Loucy (cell line): ENCODE measurements at regions not wholly inside any gene's neighbourhood (a gene's known extent, or its start where the extent isn't known, plus 50 kb on each side); places are given as distances from the start of the nearest gene placed in this dataset.

ENCODE experiments used
- H2AFZ ChIP-seq: fragments of 200-600 bp; sonication (generic); 2 replicates; pipeline ENCODE4 v1.6.0; 2016; ENCODE audit warnings: antibody characterized with exemption, mild to moderate bottlenecking, low read length, moderate library complexity
- H3F3A ChIP-seq: fragments of 200-600 bp; 2 replicates; pipeline ENCODE4 v1.6.0; 2016; ENCODE audit warnings: antibody characterized with exemption, low read depth, mild to moderate bottlenecking
- H3K27me3 ChIP-seq: fragments of 200-600 bp; sonication (generic); 2 replicates; pipeline ENCODE4 v1.6.1; 2014; ENCODE audit warnings: low read length, mild to moderate bottlenecking; ENCODE audit not compliant: insufficient read depth, poor library complexity, severe bottlenecking
- H3K36me3 ChIP-seq: fragments of 200-600 bp; sonication (generic); 2 replicates; pipeline ENCODE4 v1.6.1; 2016; ENCODE audit warnings: low read length; ENCODE audit not compliant: insufficient read depth
- H3K4me1 ChIP-seq: fragments of 200-600 bp; sonication (generic); 2 replicates; pipeline ENCODE4 v1.5.1; 2014; ENCODE audit warnings: low read length, mild to moderate bottlenecking; ENCODE audit not compliant: insufficient read depth, poor library complexity, severe bottlenecking
- H3K4me2 ChIP-seq: fragments of 200-600 bp; sonication (generic); 2 replicates; pipeline ENCODE4 v1.6.0; 2014; ENCODE audit warnings: antibody characterized with exemption, low read length, low read depth, mild to moderate bottlenecking; ENCODE audit not compliant: poor library complexity, severe bottlenecking
- H3K4me3 ChIP-seq: fragments of 200-600 bp; sonication (generic); 2 replicates; pipeline ENCODE4 v1.5.1; 2014; ENCODE audit warnings: low read length, mild to moderate bottlenecking, mixed read lengths; ENCODE audit not compliant: poor library complexity, severe bottlenecking
- H3K79me2 ChIP-seq: fragments of 200-600 bp; sonication (generic); 2 replicates; pipeline ENCODE4 v1.6.1; 2014; ENCODE audit warnings: low read length; ENCODE audit not compliant: insufficient read depth
- H3K9ac ChIP-seq: fragments of 200-600 bp; sonication (generic); 2 replicates; pipeline ENCODE4 v1.6.0; 2014; ENCODE audit warnings: mild to moderate bottlenecking, low read depth, low read length, moderate library complexity; ENCODE audit not compliant: poor library complexity, severe bottlenecking
- H3K9me2 ChIP-seq: fragments of 200-600 bp; sonication (generic); replicated peaks from 2 replicates; pipeline ENCODE4 v1.6.1; 2016; ENCODE audit warnings: low read depth, low read length, mixed read lengths
- H3K9me3 ChIP-seq: fragments of 200-600 bp; sonication (generic); 2 replicates; pipeline ENCODE4 v1.6.1; 2014; ENCODE audit warnings: mild to moderate bottlenecking, antibody characterized with exemption, low read length, low read depth; ENCODE audit not compliant: insufficient read depth
- H4K20me1 ChIP-seq: fragments of 200-600 bp; sonication (generic); 2 replicates; pipeline ENCODE4 v1.6.0; 2014; ENCODE audit warnings: antibody characterized with exemption, low read length, mild to moderate bottlenecking; ENCODE audit not compliant: insufficient read depth, poor library complexity, severe bottlenecking
- CTCF ChIP-seq: fragments of 200-600 bp; sonication (generic); conservative IDR thresholded peaks from 2 replicates; pipeline ENCODE4 v1.5.1; 2014; ENCODE audit warnings: mild to moderate bottlenecking, antibody characterized with exemption, low read length
- EZH2phosphoT487 ChIP-seq: fragments of 200-600 bp; IDR thresholded peaks from 2 replicates; pipeline ENCODE4 v1.6.1; 2018; ENCODE audit warnings: antibody characterized with exemption, mild to moderate bottlenecking, moderate library complexity, borderline replicate concordance

- H3K9ac ChIP-seq: no peak overlapping the region
- no peaks in the 10 kb centered on the region for H4K20me1 ChIP-seq
- H3K4me1 ChIP-seq: no peaks in the 10 kb centered on the region
- no peak overlapping the region for H3K4me3 ChIP-seq
- H3F3A ChIP-seq: no peaks in the 10 kb centered on the region
- no peaks in the 10 kb centered on the region for H3K9me3 ChIP-seq
- no peaks in the 10 kb centered on the region for H3K79me2 ChIP-seq
- no peaks in the 10 kb centered on the region for H3K27me3 ChIP-seq
- H2AFZ ChIP-seq: no peak overlapping the region
- no peak overlapping the region for H3K4me2 ChIP-seq
- no peaks in the 10 kb centered on the region for H3K36me3 ChIP-seq
- TF ChIP-seq EZH2phosphoT487 (no peak), CTCF (no peak)
- H3K9me2 ChIP-seq: no peaks in the 10 kb centered on the region
Measured at GRCh38 chr11:37721485-37721884, 1123.4 kb upstream of the RAG2 start.

- no peak for TF ChIP-seq EZH2phosphoT487
- no peak for TF ChIP-seq CTCF
- no peaks in the 10 kb centered on the region for H3F3A ChIP-seq
- H4K20me1 ChIP-seq: no peaks in the 10 kb centered on the region
- H3K4me3 ChIP-seq: no peak overlapping the region
- H3K9ac ChIP-seq: no peak overlapping the region
- no peaks in the 10 kb centered on the region for H3K79me2 ChIP-seq
- H3K9me2 ChIP-seq: no peaks in the 10 kb centered on the region
- H2AFZ ChIP-seq: no peak overlapping the region
- H3K4me1 ChIP-seq: no peaks in the 10 kb centered on the region
- no peaks in the 10 kb centered on the region for H3K9me3 ChIP-seq
- no peaks in the 10 kb centered on the region for H3K27me3 ChIP-seq
- H3K36me3 ChIP-seq: no peaks in the 10 kb centered on the region
- no peak overlapping the region for H3K4me2 ChIP-seq
Measured at GRCh38 chr11:37718431-37718999, 1120.5 kb upstream of the RAG2 start.

- Histone ChIP-seq H2AFZ (no peak overlapping the region), H3K79me2 (no peaks in the 10 kb centered on the region), H3K9me2 (no peaks in the 10 kb centered on the region), H3K4me2 (no peak overlapping the region), H3K9me3 (no peaks in the 10 kb centered on the region), H3K27me3 (no peaks in the 10 kb centered on the region), H4K20me1 (no peaks in the 10 kb centered on the region), H3F3A (no peaks in the 10 kb centered on the region), H3K4me1 (no peaks in the 10 kb centered on the region), H3K9ac (no peak overlapping the region), H3K36me3 (no peaks in the 10 kb centered on the region), H3K4me3 (no peak overlapping the region)
- TF ChIP-seq CTCF (peak; percentile 15; the same call in 1 of the 2 replicates), EZH2phosphoT487 (no peak)
Measured at GRCh38 chr11:37712251-37712650, 1114.2 kb upstream of the RAG2 start.
